GM12891 (cell line): ENCODE measurements at regions not wholly inside any gene's neighbourhood (a gene's known extent, or its start where the extent isn't known, plus 50 kb on each side); places are given as distances from the start of the nearest gene placed in this dataset.

ENCODE experiments used
- PAX5 ChIP-seq: IDR thresholded peaks from 2 replicates; pipeline ENCODE4 v1.6.1; 2011; ENCODE audit warnings: low read length, moderate library complexity, mild to moderate bottlenecking; ENCODE audit not compliant: insufficient read depth, severe bottlenecking
- POLR2A ChIP-seq: IDR thresholded peaks from 2 replicates; pipeline ENCODE4 v1.6.1; 2011; ENCODE audit warnings: low read depth, low read length, control low read depth
- POLR2AphosphoS5 ChIP-seq: IDR thresholded peaks from 2 replicates; pipeline ENCODE4 v1.6.1; 2011; ENCODE audit warnings: low read depth, low read length, control low read depth
- POU2F2 ChIP-seq: IDR thresholded peaks from 2 replicates; pipeline ENCODE4 v1.6.1; 2011; ENCODE audit warnings: low read depth, mild to moderate bottlenecking, control low read depth, low read length, moderate library complexity
- SPI1 ChIP-seq: IDR thresholded peaks from 2 replicates; pipeline ENCODE4 v1.6.1; 2011; ENCODE audit warnings: low read depth, low read length, control low read depth
- TAF1 ChIP-seq: IDR thresholded peaks from 2 replicates; pipeline ENCODE4 v1.6.1; 2011; ENCODE audit warnings: low read depth, low read length, control low read depth

- TF ChIP-seq POLR2A (no peak), SPI1 (no peak), TAF1 (no peak), POLR2AphosphoS5 (no peak), PAX5 (no peak), POU2F2 (no peak)
Measured at GRCh38 chr17:33561569-33562334, 268.7 kb upstream of the ASIC2 start.
